ENCODE measurements at regions not wholly inside any gene's neighbourhood (a gene's known extent, or its start where the extent isn't known, plus 50 kb on each side); places are given as distances from the start of the nearest gene placed in this dataset.

DNA sequence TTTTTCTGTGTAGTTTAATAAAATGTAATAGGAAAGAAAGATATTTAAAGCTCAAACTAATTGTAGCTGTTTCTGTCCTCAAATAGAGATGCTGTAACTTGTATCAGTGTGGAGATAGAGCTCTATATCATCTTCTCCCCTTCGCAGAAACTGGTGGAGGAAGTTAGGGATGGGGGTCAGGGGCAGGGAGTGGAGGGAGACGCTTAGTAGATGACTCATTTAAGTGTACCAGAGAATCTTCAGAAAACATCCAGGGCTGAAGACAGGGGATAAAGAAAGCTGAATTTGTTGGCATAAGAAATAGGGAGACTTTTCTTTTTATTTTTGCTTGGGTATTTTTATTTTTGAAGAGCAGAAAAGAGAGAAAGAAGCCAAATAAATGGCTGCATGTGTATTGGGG, 282.6 kb upstream of the DPYD start:
- TF ChIP-seq, protein P1, sequence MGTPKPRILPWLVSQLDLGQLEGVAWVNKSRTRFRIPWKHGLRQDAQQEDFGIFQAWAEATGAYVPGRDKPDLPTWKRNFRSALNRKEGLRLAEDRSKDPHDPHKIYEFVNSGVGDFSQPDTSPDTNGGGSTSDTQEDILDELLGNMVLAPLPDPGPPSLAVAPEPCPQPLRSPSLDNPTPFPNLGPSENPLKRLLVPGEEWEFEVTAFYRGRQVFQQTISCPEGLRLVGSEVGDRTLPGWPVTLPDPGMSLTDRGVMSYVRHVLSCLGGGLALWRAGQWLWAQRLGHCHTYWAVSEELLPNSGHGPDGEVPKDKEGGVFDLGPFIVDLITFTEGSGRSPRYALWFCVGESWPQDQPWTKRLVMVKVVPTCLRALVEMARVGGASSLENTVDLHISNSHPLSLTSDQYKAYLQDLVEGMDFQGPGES (IDR thresholded peaks at IDR 0.05; ENCODE audit: low read depth, low read length), result no peak
- TF ChIP-seq, protein P2, sequence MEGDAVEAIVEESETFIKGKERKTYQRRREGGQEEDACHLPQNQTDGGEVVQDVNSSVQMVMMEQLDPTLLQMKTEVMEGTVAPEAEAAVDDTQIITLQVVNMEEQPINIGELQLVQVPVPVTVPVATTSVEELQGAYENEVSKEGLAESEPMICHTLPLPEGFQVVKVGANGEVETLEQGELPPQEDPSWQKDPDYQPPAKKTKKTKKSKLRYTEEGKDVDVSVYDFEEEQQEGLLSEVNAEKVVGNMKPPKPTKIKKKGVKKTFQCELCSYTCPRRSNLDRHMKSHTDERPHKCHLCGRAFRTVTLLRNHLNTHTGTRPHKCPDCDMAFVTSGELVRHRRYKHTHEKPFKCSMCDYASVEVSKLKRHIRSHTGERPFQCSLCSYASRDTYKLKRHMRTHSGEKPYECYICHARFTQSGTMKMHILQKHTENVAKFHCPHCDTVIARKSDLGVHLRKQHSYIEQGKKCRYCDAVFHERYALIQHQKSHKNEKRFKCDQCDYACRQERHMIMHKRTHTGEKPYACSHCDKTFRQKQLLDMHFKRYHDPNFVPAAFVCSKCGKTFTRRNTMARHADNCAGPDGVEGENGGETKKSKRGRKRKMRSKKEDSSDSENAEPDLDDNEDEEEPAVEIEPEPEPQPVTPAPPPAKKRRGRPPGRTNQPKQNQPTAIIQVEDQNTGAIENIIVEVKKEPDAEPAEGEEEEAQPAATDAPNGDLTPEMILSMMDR (IDR thresholded peaks at IDR 0.05), result no peak
- TF ChIP-seq, protein P3, sequence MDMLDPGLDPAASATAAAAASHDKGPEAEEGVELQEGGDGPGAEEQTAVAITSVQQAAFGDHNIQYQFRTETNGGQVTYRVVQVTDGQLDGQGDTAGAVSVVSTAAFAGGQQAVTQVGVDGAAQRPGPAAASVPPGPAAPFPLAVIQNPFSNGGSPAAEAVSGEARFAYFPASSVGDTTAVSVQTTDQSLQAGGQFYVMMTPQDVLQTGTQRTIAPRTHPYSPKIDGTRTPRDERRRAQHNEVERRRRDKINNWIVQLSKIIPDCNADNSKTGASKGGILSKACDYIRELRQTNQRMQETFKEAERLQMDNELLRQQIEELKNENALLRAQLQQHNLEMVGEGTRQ (IDR thresholded peaks at IDR 0.05; ENCODE audit: borderline replicate concordance, low read depth, low read length), result no peak
- TF ChIP-seq NRF1 (IDR thresholded peaks at IDR 0.05; ENCODE audit: low read depth, low read length) (no peak), MXI1 (IDR thresholded peaks at IDR 0.05; ENCODE audit: low read depth, low read length) (no peak), RAD21 (IDR thresholded peaks at IDR 0.05; ENCODE audit: low read length) (no peak)
- TF ChIP-seq, protein P4, sequence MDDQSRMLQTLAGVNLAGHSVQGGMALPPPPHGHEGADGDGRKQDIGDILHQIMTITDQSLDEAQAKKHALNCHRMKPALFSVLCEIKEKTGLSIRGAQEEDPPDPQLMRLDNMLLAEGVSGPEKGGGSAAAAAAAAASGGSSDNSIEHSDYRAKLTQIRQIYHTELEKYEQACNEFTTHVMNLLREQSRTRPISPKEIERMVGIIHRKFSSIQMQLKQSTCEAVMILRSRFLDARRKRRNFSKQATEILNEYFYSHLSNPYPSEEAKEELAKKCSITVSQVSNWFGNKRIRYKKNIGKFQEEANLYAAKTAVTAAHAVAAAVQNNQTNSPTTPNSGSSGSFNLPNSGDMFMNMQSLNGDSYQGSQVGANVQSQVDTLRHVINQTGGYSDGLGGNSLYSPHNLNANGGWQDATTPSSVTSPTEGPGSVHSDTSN (IDR thresholded peaks at IDR 0.05), result no peak
